HepG2 (cell line): ENCODE measurements at regions not wholly inside any gene's neighbourhood (a gene's known extent, or its start where the extent isn't known, plus 50 kb on each side); places are given as distances from the start of the nearest gene placed in this dataset.

Source experiments
- ATAC-seq: fragments of 200-7000 bp; cut with Tn5 transposase; 3 replicates; pipeline ENCODE4 v1.9.1; 2020; ENCODE audit warnings: mild to moderate bottlenecking, moderate library complexity
- BruUV-seq: library from RNA; stranded (reverse); fragments of 400-500 nt; replicated peaks from 2 replicates; lab custom pipeline; 2021; lab: Mats Ljungman, UMichigan
- CTCF ChIA-PET: fragments of 300-600 bp; formaldehyde crosslinking; extraction: SDS; loops from one replicate; lab custom pipeline; 2021; ENCODE audit warnings: low total read pairs, inconsistent platforms, low intra/inter-chr PET ratio; lab: Yijun Ruan, JAX
- POLR2A ChIA-PET: fragments of 350-600 bp; sonication (Branson Sonifier 250); formaldehyde crosslinking; loops from one replicate; lab custom pipeline; 2020; ENCODE audit warnings: antibody characterized with exemption, inconsistent platforms; lab: Yijun Ruan, JAX
- DNase-seq: peaks from one replicate; pipeline ENCODE4 v3.0.0-alpha.2; 2015; ENCODE audit warnings: low spot score
- FAIRE-seq: peaks from 3 replicates; lab custom pipeline; 2011; peaks lifted over from hg19 to GRCh38; lab: Jason Lieb, UNC
- H2AFZ ChIP-seq: one replicate; pipeline ENCODE4 v1.6.1; 2011; ENCODE audit warnings: low read length, inconsistent platforms
- H3K27ac ChIP-seq: fragments of 300-600 bp; 3 replicates; pipeline ENCODE4 v1.8.0; 2011; ENCODE audit warnings: mixed run types, mild to moderate bottlenecking, mixed read lengths, low read length, inconsistent platforms; ENCODE audit not compliant: insufficient read depth; ENCODE audit errors: extremely low read length
- H3K27me3 ChIP-seq, 2 experiments: fragments of 200-600 bp in 1 of 2; 2 replicates in 1 of 2; 3 replicates in 1 of 2; pipeline versions ENCODE4 v1.6.0 to v1.8.0; 2011; ENCODE audit warnings: low read length in 2 of 2, mild to moderate bottlenecking in 2 of 2, moderate library complexity in 2 of 2, inconsistent platforms in 1 of 2; ENCODE audit not compliant: insufficient read depth in 2 of 2, control insufficient read depth in 1 of 2
- H3K36me3 ChIP-seq, 2 experiments: fragments of 200-600 bp in 1 of 2; replicated peaks in 1 of 2; 2 replicates in 1 of 2; 3 replicates in 1 of 2; pipeline versions ENCODE4 v1.5.1 to v1.8.0; 2011; ENCODE audit warnings: low read length in 2 of 2, inconsistent platforms in 1 of 2; ENCODE audit not compliant: insufficient read depth in 2 of 2, control insufficient read depth in 1 of 2
- H3K4me1 ChIP-seq: 2 replicates; pipeline ENCODE4 v1.5.1; 2012; ENCODE audit warnings: low read length, inconsistent platforms; ENCODE audit not compliant: insufficient read depth
- H3K4me2 ChIP-seq: 2 replicates; pipeline ENCODE4 v1.6.0; 2011; ENCODE audit warnings: low read depth, low read length, inconsistent platforms
- H3K4me3 ChIP-seq, 3 experiments: fragments of 200-600 bp in 1 of 3; sonication (generic), shearing (Covaris generic) in 1 of 3; replicated peaks in 1 of 3; 2 replicates each; pipeline ENCODE4 v1.5.1; 2011 to 2016; ENCODE audit warnings: low read length in 3 of 3, inconsistent platforms in 2 of 3, low read depth in 2 of 3, mild to moderate bottlenecking in 2 of 3, control low read depth in 1 of 3, mixed read lengths in 1 of 3; ENCODE audit not compliant: insufficient read depth in 1 of 3
- H3K79me2 ChIP-seq: one replicate; pipeline ENCODE4 v1.6.1; 2011; ENCODE audit warnings: low read length, inconsistent platforms; ENCODE audit not compliant: insufficient read depth
- H3K9ac ChIP-seq: 2 replicates; pipeline ENCODE4 v1.6.0; 2011; ENCODE audit warnings: mild to moderate bottlenecking, low read depth, low read length, inconsistent platforms; ENCODE audit not compliant: insufficient read depth
- H3K9me3 ChIP-seq: 2 replicates; pipeline ENCODE4 v1.5.1; 2012; ENCODE audit warnings: mild to moderate bottlenecking, low read length
- H4K20me1 ChIP-seq: 2 replicates; pipeline ENCODE4 v1.6.0; 2011; ENCODE audit warnings: inconsistent platforms, mild to moderate bottlenecking, low read length, moderate library complexity; ENCODE audit not compliant: insufficient read depth
- ELF1 ChIP-seq: sonication (generic); formaldehyde crosslinking; IDR thresholded peaks from 2 replicates; pipeline ENCODE4 v1.4.0; 2020; ENCODE audit warnings: missing genetic modification reagents
- KDM6A ChIP-seq: IDR thresholded peaks from 2 replicates; pipeline ENCODE4 v1.6.1; 2016; ENCODE audit warnings: low read depth
- MXD1 ChIP-seq: sonication (generic); formaldehyde crosslinking; IDR thresholded peaks from 2 replicates; pipeline ENCODE4 v1.4.0; 2020; ENCODE audit warnings: mild to moderate bottlenecking, missing genetic modification reagents
- MYC ChIP-seq: sonication (generic); formaldehyde crosslinking; IDR thresholded peaks from 2 replicates; pipeline ENCODE4 v1.9.0; 2021; ENCODE audit warnings: missing genetic modification reagents, borderline replicate concordance
- NKX3-1 ChIP-seq: sonication (generic); formaldehyde crosslinking; IDR thresholded peaks from 2 replicates; pipeline ENCODE4 v1.5.0; 2020; ENCODE audit warnings: missing genetic modification reagents
- NR2C2 ChIP-seq: sonication (generic); formaldehyde crosslinking; IDR thresholded peaks from 2 replicates; pipeline ENCODE4 v1.4.0; 2020; ENCODE audit warnings: missing genetic modification reagents, mild to moderate bottlenecking, moderate library complexity, borderline replicate concordance
- PAWR ChIP-seq: sonication (generic); formaldehyde crosslinking; IDR thresholded peaks from 2 replicates; pipeline ENCODE4 v1.4.0; 2020; ENCODE audit warnings: missing genetic modification reagents, mild to moderate bottlenecking, borderline replicate concordance
- SAFB2 ChIP-seq: sonication (generic); formaldehyde crosslinking; IDR thresholded peaks from 2 replicates; pipeline ENCODE4 v1.5.1; 2020; ENCODE audit warnings: missing genetic modification reagents, low read depth, mild to moderate bottlenecking, borderline replicate concordance
- ZGPAT ChIP-seq: IDR thresholded peaks from 2 replicates; pipeline ENCODE4 v1.6.1; 2016; ENCODE audit warnings: mild to moderate bottlenecking
- ZNF431 ChIP-seq: sonication (generic); formaldehyde crosslinking; IDR thresholded peaks from 2 replicates; pipeline ENCODE4 v1.9.0; 2022; ENCODE audit warnings: missing genetic modification reagents, low read depth, mild to moderate bottlenecking, borderline replicate concordance
- ZNF644 ChIP-seq: IDR thresholded peaks from 2 replicates; pipeline ENCODE4 v1.6.1; 2016; ENCODE audit warnings: low read depth
- ZNF792 ChIP-seq: IDR thresholded peaks from 2 replicates; pipeline ENCODE4 v1.6.1; 2016
- WGBS: methylation state at CpG from one replicate; pipeline ENCODE4 v1.1.6; 2017; ENCODE audit warnings: low lambda C conversion rate; 5-methylcytosine and 5-hydroxymethylcytosine counted together
- in situ Hi-C: cut with HindIII; loops from 2 replicates; pipeline ENCODE4 v1.10.0; 2017; ENCODE audit warnings: low pct_unique_long_range_greater_than_20kb; ENCODE audit not compliant: extremely low pct_ligation_motif_present
- intact Hi-C: fragments of 100-400 bp; cut with micrococcal nuclease; formaldehyde crosslinking; loops from one replicate; pipeline ENCODE4 v1.10.0; 2022; ENCODE audit not compliant: unreplicated experiment

- no peak for TF ChIP-seq PAWR (CRISPR knock-in tag)
- TF ChIP-seq ZGPAT (CRISPR knock-in tag), result no peak
- no peak for TF ChIP-seq NKX3-1
- no peak for TF ChIP-seq ZNF431 (CRISPR knock-in tag)
- TF ChIP-seq ELF1 (CRISPR knock-in tag), result peak; percentile 62
- no peak for TF ChIP-seq SAFB2
- no peak for TF ChIP-seq MYC (CRISPR knock-in tag)
- no peak for TF ChIP-seq ZNF644 (CRISPR knock-in tag)
- no peak for TF ChIP-seq MXD1 (CRISPR knock-in tag)
- TF ChIP-seq, all 625 proteins: peak for 4
Measured at GRCh38 chr13:24064371-24064770, 96.1 kb upstream of the SPATA13 start (continued).

GRCh38 chr13:24065176-24065575 lies 95.3 kb upstream of the SPATA13 start:
- no peak for ATAC-seq
- no peak overlapping the region for H3K9ac ChIP-seq
- POLR2A ChIA-PET, result no interaction called here

More at GRCh38 chr13:24065176-24065575, 95.3 kb upstream of the SPATA13 start:
- Histone ChIP-seq H3K9me3 (no peaks in the 10 kb centered on the region), H3K36me3 (no peaks in the 10 kb centered on the region), H4K20me1 (no peaks in the 10 kb centered on the region), H2AFZ (no peak overlapping the region), H3K4me3 (no peak overlapping the region), H3K27me3 (peaks cover 0 to 15% of the 10 kb centered on the region in 2 experiments; a peak in 2 of 5 replicates), H3K27ac (no peak overlapping the region), H3K4me1 (0 out of 2 replicates have a peak, but pooled peaks cover 7% of the 10 kb centered on the region), H3K79me2 (no peaks in the 10 kb centered on the region), H3K4me2 (no peak overlapping the region)
- intact Hi-C loops (no loop called here), in situ Hi-C loops (no loop called here)
- no TSS peak for BruUV-seq
- no peak for FAIRE-seq
- CTCF ChIA-PET, result no interaction called here
- 31% methylated on average over 3 of the region's 3 CpGs for WGBS
- DNase-seq, result no peak
- no peak for TF ChIP-seq KDM6A (CRISPR knock-in tag)
- no peak for TF ChIP-seq NR2C2 (CRISPR knock-in tag)
- no peak for TF ChIP-seq ZNF792 (CRISPR knock-in tag)
